Spinal cord (tissue), 9 donors: ENCODE measurements at regions not wholly inside any gene's neighbourhood (a gene's known extent, or its start where the extent isn't known, plus 50 kb on each side); places are given as distances from the start of the nearest gene placed in this dataset.

Source experiments
- DNase-seq, 6 donors: peaks; one replicate each; pipeline versions ENCODE4 v3.0.0 to v3.0.0-alpha.2; 2013 to 2015; ENCODE audit warnings: low spot score in 6 of 6, low read depth in 4 of 6
- H3K27ac ChIP-seq: one replicate; pipeline ENCODE4 v1.5.1; 2013; ENCODE audit warnings: low read depth, low read length, control low read depth
- H3K27me3 ChIP-seq: one replicate; pipeline ENCODE4 v1.6.1; 2013; ENCODE audit warnings: low read length; ENCODE audit not compliant: control insufficient read depth, insufficient read depth
- H3K36me3 ChIP-seq: one replicate; pipeline ENCODE4 v1.6.1; 2013; ENCODE audit warnings: low read length; ENCODE audit not compliant: control insufficient read depth, insufficient read depth
- H3K4me1 ChIP-seq: one replicate; pipeline ENCODE4 v1.6.1; 2013; ENCODE audit warnings: low read length; ENCODE audit not compliant: control insufficient read depth, insufficient read depth
- H3K4me3 ChIP-seq: one replicate; pipeline ENCODE4 v1.5.1; 2013; ENCODE audit warnings: low read depth, low read length, control low read depth
- H3K9me3 ChIP-seq: one replicate; pipeline ENCODE4 v1.6.1; 2013; ENCODE audit warnings: low read length; ENCODE audit not compliant: control insufficient read depth, insufficient read depth
- WGBS: methylation state at CpG from one replicate; pipeline ENCODE4 v1.1.5; 2013; ENCODE audit warnings: missing lambda C conversion rate; ENCODE audit not compliant: insufficient coverage; 5-methylcytosine and 5-hydroxymethylcytosine counted together
- donor health status: healthy.

- no peak overlapping the region for H3K27ac ChIP-seq
- no peaks in the 10 kb centered on the region for H3K9me3 ChIP-seq
- 83% methylated on average over 2 of the region's 6 CpGs for WGBS
- no peaks in the 10 kb centered on the region for H3K27me3 ChIP-seq
- no peaks in the 10 kb centered on the region for H3K36me3 ChIP-seq
- no peak for DNase-seq
- H3K4me1 ChIP-seq: no peaks in the 10 kb centered on the region
- no peak overlapping the region for H3K4me3 ChIP-seq
Observed at GRCh38 chr9:81234924-81235610, 454.3 kb downstream of the TLE1 start.

- DNase-seq: no peak
- Histone ChIP-seq H3K9me3 (no peaks in the 10 kb centered on the region), H3K4me1 (no peaks in the 10 kb centered on the region), H3K27me3 (no peaks in the 10 kb centered on the region), H3K4me3 (no peak overlapping the region), H3K36me3 (no peaks in the 10 kb centered on the region), H3K27ac (no peak overlapping the region)
- WGBS: no CpG with 5 or more reads among the region's 1 CpG
Observed at GRCh38 chr9:81231011-81231410, 458.3 kb downstream of the TLE1 start.

- Histone ChIP-seq H3K4me1 (no peaks in the 10 kb centered on the region), H3K4me3 (no peak overlapping the region), H3K36me3 (no peaks in the 10 kb centered on the region), H3K27me3 (no peaks in the 10 kb centered on the region), H3K9me3 (no peaks in the 10 kb centered on the region), H3K27ac (no peak overlapping the region)
- peak in 1 of 6 donors; percentile 10 for DNase-seq
- 89% methylated on average over 3 of the region's 6 CpGs for WGBS
Observed at GRCh38 chr9:81227507-81228245, 461.7 kb downstream of the TLE1 start.

GRCh38 chr9:81225596-81225995 lies 463.8 kb downstream of the TLE1 start:
- no peak overlapping the region for H3K4me3 ChIP-seq
- H3K36me3 ChIP-seq: no peaks in the 10 kb centered on the region
- H3K27ac ChIP-seq: no peak overlapping the region
- H3K4me1 ChIP-seq: no peaks in the 10 kb centered on the region
- H3K27me3 ChIP-seq: no peaks in the 10 kb centered on the region
- no CpG with 5 or more reads among the region's 1 CpG for WGBS
- no peak for DNase-seq
- H3K9me3 ChIP-seq: no peaks in the 10 kb centered on the region

GRCh38 chr9:81224166-81225081 lies 464.9 kb downstream of the TLE1 start:
- no peak overlapping the region for H3K4me3 ChIP-seq
- WGBS: 52% methylated on average over 3 of the region's 8 CpGs
- H3K27ac ChIP-seq: no peak overlapping the region
- H3K36me3 ChIP-seq: no peaks in the 10 kb centered on the region
- no peaks in the 10 kb centered on the region for H3K27me3 ChIP-seq
- peak in 1 of 6 donors; percentile 21 for DNase-seq
- H3K4me1 ChIP-seq: no peaks in the 10 kb centered on the region
- H3K9me3 ChIP-seq: no peaks in the 10 kb centered on the region

- Histone ChIP-seq H3K9me3 (no peaks in the 10 kb centered on the region), H3K27me3 (no peaks in the 10 kb centered on the region), H3K36me3 (no peaks in the 10 kb centered on the region), H3K4me1 (no peaks in the 10 kb centered on the region), H3K27ac (no peak overlapping the region), H3K4me3 (no peak overlapping the region)
- no peak for DNase-seq
- no CpG with 5 or more reads among the region's 1 CpG for WGBS
Observed at GRCh38 chr9:81214975-81215374, 474.4 kb downstream of the TLE1 start.

- Histone ChIP-seq H3K4me1 (no peaks in the 10 kb centered on the region), H3K27me3 (no peaks in the 10 kb centered on the region), H3K4me3 (no peak overlapping the region), H3K36me3 (no peaks in the 10 kb centered on the region), H3K27ac (no peak overlapping the region), H3K9me3 (no peaks in the 10 kb centered on the region)
- DNase-seq: no peak
- 100% methylated on average over 1 of the region's 4 CpGs for WGBS
Observed at GRCh38 chr9:81213456-81213855, 475.9 kb downstream of the TLE1 start.

- no peaks in the 10 kb centered on the region for H3K4me1 ChIP-seq
- H3K27me3 ChIP-seq: no peaks in the 10 kb centered on the region
- H3K4me3 ChIP-seq: no peak overlapping the region
Observed at GRCh38 chr9:81211741-81212140, 477.6 kb downstream of the TLE1 start.

GRCh38 chr9:81207651-81208050 lies 481.7 kb downstream of the TLE1 start:
- H3K4me1 ChIP-seq: no peaks in the 10 kb centered on the region
- 100% methylated on average over 1 of the region's 4 CpGs for WGBS
- no peak for DNase-seq
- H3K4me3 ChIP-seq: no peak overlapping the region
- H3K27me3 ChIP-seq: no peaks in the 10 kb centered on the region
- no peaks in the 10 kb centered on the region for H3K36me3 ChIP-seq
- no peaks in the 10 kb centered on the region for H3K9me3 ChIP-seq
- no peak overlapping the region for H3K27ac ChIP-seq

More at GRCh38 chr9:81211741-81212140, 477.6 kb downstream of the TLE1 start:
- Histone ChIP-seq H3K9me3 (no peaks in the 10 kb centered on the region), H3K36me3 (no peaks in the 10 kb centered on the region), H3K27ac (no peak overlapping the region)
- DNase-seq: no peak
- WGBS: 87% methylated on average over 3 of the region's 3 CpGs
